GM18519 (cell line): ENCODE measurements at regions not wholly inside any gene's neighbourhood (a gene's known extent, or its start where the extent isn't known, plus 50 kb on each side); places are given as distances from the start of the nearest gene placed in this dataset.

Experiments
- ATAC-seq: cut with Tn5 transposase; IDR thresholded peaks from one replicate; pipeline ENCODE4 v1.9.1; 2021; ENCODE audit warnings: mild to moderate bottlenecking, moderate library complexity; ENCODE audit not compliant: unreplicated experiment, low FRiP score

DNA sequence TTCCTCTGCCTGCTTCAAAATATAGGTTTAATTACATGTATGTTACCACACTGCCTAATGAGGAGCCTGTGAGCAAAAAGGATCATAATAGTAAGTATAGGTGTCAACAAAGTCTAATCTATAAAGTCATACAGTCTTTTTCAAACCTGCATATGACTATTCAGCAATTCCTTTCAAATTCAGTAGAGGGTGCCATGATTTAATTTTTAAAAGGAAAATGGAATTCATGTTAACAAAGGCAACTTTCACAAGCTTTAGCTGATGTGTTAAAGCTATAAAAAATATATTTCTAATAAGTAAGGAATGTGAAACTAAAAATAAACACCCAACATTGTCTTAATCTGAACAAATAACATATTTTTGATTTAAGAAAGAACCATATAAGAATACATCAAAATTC lies 52.1 kb downstream of the MPP7 start:
- ATAC-seq, result no peak

DNA sequence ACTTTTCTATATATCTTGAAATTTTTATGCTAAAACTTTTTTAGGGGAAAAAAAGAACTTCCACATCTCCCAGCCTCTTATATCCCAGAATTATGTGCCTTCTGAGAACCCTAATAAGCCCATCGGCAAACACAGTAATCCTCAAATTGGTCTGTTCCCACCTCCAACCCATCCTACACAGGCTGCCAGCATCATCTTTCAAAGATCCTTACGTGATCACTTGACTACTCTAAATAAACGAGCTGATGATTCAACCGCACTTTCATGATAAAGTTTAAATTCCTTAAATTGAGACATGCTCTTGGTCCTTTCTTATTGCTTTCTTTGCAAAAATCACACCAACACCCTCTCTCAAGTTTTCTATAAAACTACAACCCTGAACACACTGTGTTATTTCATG lies 52.5 kb downstream of the MPP7 start:
- ATAC-seq, result no peak

DNA sequence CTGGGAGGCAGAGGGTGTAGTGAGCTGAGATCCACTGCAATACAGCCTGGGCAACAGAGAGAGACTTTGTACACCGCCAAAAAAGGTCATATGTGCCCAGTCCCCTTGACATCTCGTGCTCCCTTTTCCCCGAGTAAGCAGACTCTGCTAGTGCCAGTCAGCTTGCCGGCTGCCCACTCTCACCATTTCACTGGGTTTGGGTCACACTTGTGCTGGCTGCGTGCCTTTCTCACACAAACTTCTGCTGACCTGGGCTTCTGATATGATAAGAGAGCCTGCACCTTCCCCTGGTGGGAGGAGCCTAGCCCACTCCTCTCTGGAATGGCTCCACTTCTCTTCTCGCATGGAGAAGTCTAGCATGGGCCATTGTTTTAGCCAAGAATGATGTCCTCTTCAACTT lies 53.4 kb downstream of the MPP7 start:
- no peak for ATAC-seq

DNA sequence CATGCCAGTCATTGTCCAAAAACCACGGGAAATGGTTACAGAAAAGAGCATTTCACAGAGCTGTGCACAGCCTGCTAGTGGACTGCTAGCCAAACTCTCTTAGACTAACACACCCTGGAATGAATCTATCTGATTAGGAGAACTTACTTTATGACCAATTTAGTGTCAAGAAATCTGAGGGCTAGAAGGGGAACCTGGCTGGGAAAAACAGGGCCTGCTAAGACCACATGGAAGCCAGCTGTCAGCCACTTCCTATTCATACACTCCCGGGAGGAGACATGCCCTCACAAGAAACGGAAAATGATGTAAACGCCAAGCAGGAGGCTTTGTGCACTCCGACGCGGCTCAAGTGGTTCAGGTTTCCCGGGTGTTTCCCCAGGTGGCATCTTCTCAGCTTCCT lies 54.8 kb downstream of the MPP7 start:
- ATAC-seq, result no peak

DNA sequence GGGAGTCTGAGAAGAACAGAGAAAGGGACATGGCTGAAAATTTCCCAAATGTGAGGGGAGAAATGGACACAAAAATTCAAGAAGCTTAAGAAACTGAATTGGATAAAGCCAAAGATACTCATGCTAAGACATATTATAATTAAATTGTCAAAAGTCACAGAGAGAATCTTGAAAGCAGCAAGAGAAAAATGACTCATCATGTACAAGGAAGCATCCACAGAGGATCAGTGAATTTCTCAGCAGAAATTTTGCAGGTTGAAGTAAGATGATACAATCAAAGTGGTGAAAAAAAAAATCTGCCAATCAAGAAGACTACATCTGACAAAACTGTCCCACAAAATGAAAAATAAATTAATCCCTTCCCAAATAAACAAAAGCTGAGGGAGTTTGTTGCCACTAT lies 56.8 kb downstream of the MPP7 start:
- no peak for ATAC-seq

DNA sequence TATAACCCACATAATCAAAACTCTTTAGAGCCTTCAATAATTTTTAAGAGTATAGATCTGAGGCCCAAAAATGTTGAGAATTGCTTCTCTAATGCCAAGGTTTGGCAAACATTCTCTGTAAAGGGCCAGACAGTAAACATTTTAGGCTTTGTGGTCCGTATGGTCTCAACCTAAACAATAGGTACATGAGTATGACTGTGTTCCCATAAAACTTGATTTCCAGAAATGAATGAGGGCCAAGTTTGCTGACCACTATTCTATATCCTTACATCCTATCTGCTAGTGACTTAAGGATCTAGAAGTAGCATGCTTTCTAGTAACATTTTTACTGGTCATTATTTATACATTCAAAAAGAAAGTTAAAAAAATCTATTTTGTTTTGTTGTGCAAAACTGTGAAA lies 58.9 kb downstream of the MPP7 start:
- no peak for ATAC-seq

DNA sequence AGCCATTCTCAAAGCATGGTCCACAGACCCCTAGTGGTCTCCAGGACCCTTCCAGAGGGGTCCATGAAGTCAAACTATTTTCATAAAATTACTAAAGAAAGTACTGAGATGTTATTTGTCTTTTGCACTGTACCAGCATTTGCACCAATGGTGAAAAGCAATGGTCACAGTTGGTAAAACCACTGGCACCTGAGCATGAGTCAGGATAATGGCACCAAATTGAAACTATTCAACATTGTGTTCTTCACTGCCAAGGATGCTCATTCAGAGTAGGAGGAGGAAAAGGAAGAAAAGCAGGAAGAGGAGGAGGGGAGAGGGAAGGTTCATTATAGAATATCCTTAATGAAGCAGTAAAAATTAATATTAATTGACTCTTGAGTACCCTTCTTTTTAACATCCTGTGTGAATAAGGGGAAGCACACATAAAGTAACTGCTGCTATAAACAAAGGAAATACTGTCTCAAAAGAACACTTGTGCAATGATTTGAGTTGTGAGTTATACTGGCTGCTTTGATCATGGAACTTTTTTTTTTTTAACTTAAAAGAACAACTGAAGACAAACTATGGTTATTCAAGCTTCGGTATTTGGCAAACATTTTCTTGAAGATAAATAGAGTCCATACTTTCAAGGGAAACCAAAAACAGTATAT lies 60.2 kb downstream of the MPP7 start:
- no peak for ATAC-seq

DNA sequence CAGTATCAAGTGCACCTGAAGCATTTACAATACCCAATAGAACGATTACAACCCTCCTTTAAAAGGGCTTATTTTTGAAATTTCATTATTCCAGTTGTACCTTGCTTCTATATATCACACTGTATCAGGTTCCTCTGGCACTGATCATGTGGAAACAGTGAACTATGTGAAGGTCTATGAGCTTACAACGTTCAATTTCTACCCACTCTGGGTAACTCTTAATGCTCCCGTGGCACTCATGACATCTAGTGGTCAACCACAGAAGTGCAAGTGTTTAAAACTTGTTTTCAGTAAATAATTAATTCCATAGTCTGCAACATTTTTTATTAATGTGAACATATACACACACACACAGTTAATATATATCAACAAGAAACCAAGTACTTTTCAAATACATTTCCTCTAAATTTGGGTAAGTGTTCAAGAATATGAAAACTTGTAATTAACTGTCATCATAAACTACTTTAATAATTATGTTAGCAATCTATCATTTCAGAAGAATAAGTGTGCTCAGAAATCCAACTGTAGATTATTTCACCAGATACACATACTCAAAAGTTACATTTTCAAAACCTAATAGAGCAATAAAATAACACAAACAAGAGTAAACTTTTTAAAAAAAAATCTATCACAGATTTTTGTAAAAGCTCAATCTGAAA lies 61.0 kb downstream of the MPP7 start:
- ATAC-seq, result peak; percentile 81

DNA sequence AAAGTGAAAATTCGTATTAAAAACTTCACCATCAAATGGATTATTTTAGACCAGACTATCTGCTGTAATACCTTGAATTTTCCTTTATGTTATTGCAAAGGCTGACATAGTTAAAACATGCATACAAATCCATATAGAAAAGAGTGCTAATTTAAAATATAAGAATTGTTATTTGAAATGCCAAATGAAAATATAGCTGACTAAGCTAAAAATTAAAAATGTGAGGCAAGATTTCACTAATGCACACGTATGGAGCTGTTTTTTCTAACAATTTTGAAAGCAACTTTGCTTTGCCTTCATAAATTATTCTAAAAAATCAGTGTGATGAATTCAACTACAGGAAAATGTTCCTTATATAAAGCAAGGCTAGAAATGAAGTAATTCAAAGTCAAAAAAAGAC lies 62.5 kb downstream of the MPP7 start:
- ATAC-seq, result no peak

DNA sequence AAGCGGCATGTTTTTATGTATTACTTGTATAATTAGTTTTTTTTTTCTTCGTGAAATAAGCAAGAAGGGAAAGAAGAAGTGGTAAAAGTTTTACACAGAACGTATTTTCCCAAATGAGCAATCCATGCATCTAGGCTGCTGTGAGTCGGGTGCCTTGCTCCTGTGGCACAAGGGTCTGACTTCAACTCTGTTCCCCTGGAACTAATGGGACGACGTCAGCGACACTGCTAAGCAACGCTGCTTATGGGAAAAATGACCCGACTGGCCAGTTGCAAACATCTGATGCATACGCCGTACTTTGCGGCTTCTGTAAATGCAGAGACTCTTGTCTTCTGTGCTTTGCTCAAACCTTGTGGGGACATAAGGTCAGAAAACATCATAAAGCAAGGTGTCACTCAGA lies 66.3 kb downstream of the MPP7 start:
- no peak for ATAC-seq

DNA sequence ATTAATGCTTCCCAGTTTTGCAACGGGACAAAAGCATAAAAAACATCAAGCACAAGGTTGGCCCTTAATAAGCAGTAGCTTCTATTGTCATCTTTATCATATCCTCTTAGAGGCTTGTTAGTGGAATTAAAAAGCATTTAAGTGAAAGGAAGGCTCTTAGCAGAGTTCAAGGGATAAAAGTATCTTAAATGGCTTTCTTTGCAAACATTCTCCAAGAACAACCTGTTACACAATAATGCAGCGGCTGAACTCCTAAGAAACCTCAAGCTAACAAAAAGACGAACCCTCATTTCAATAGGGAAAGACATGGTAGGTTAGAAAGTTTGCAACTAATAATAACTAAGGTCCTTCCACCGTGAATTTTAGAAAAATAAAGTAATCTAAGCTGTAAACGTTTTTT lies 82.1 kb downstream of the MPP7 start:
- no peak for ATAC-seq

DNA sequence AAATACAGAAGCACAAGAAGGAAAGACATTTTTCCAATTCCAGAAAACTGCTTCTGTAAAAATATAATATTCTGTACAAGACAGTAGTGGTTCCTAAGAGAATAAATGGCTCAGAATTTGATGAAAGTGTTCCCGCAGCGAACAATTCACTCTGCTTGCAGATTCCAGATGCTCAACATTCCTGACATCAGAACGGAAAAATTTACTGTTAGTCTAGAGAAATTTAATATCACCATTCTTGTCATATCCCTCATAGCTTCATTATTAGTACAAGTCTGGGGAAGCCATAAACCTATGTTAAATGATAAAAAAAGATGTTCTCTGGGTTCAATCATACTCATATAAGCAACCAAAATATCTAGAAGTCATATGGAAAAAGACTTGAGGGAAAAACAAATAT lies 83.6 kb downstream of the MPP7 start:
- ATAC-seq, result no peak

DNA sequence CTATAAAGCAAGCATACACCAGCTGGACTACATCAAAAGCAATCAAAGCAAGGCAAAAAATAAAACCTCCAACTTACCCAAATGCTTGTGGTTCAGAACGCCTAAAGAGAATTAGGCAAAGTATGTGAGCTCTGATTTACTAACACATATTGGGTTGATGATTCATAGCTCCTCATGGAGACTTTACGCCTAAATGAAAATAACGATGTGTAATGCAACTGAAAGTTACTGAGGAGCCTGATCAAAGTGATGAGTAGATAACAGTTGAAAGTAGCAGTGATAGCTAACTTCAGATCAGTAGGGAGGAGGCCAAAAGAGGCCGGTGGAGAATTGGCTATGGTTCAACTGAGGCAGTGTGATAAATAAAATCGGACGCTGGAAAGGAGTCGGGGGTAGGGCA lies 85.0 kb downstream of the MPP7 start:
- ATAC-seq, result no peak

DNA sequence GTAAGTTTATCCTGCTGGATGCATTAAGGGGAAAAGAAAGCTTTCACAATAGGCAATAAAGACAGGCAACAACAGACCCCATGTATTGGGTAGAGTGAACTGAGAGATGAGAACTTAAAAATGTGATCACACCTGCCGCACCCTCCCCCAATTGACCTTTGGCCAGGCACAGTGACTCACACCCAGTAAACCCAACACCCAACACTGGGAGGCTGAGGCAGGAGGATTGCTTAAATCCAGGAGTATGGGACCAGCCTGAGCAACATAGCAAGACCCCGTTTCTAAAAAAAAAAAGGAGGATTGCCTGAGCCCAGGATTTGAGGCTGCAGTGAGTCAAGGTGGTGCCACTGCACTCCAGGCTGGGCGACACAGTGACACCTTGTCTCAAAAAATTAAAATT lies 86.9 kb downstream of the MPP7 start:
- ATAC-seq, result no peak

DNA sequence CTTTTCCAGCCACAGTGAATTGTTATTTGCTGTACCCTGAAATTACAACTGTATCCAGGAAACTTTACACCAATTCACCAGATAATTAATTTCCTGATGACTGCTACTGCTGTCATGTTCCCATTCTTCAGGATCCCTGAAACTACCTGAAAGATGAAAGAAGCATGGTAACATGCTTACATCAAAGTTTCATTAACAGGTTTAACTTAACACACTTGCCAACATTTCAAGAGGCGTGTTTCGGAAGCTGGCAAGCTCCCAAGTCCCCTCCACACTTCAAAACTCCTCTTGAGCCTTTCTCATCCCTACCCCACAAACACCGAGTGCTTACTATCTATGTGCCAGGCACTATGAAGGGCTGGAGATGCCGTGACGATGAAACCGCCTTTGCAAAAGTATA lies 88.6 kb downstream of the MPP7 start:
- no peak for ATAC-seq

DNA sequence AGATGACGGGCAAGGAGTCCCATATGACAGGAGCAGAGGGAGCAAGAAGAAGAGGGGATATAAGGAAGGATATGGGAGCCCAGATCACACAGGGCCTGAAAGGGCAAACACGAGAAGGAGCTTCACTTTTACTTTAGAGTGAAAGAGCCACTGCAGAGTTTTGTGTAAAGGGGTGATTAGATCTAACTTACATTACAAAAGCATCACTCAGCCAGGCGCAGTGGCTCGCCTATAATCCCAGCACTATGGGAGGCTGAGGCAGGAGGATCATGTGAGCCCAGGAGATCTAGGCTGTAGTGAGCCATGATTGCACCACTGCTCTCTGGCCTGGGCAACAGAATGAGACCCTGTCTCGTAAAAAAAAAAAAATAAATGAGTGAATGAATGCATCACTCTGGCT lies 91.1 kb downstream of the MPP7 start:
- no peak for ATAC-seq

DNA sequence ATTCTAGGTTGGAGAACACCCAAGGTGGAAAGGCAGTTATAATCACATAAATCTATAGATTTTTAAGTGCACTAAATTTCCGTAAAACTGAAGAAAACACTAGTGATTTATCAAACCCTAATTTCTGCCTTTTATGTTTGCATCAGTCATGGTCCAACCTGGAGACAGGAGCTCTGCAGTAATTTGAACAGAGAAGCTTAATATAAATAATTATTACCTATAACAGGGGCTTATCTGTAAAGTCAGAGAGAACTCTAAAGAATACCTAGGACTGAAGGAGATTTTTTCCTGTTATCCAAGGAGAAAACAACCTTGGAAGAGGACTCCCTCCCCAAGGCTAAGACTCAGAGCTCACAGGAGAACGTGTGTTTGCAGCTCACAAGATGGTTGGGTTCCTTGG lies 95.1 kb downstream of the MPP7 start:
- no peak for ATAC-seq

DNA sequence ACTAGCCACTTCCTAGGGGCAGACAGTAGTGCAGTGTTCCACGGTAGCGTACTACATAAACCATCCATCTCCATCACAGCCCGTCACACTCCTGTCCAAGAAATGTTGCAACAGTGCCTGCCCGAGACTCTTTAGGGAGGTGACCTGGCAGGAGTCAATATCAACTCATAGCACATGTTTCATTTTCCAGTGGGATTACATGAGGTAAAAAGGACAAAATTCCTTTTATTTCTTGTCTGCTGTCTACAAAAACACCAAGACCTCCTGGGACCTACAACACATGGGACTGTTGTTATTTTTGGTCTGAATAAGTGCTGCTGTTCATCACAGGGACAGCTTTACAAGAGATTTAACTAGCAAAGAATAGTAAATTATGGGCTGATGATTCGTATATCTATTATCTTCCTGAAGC lies 99.9 kb downstream of the MPP7 start:
- no peak for ATAC-seq

DNA sequence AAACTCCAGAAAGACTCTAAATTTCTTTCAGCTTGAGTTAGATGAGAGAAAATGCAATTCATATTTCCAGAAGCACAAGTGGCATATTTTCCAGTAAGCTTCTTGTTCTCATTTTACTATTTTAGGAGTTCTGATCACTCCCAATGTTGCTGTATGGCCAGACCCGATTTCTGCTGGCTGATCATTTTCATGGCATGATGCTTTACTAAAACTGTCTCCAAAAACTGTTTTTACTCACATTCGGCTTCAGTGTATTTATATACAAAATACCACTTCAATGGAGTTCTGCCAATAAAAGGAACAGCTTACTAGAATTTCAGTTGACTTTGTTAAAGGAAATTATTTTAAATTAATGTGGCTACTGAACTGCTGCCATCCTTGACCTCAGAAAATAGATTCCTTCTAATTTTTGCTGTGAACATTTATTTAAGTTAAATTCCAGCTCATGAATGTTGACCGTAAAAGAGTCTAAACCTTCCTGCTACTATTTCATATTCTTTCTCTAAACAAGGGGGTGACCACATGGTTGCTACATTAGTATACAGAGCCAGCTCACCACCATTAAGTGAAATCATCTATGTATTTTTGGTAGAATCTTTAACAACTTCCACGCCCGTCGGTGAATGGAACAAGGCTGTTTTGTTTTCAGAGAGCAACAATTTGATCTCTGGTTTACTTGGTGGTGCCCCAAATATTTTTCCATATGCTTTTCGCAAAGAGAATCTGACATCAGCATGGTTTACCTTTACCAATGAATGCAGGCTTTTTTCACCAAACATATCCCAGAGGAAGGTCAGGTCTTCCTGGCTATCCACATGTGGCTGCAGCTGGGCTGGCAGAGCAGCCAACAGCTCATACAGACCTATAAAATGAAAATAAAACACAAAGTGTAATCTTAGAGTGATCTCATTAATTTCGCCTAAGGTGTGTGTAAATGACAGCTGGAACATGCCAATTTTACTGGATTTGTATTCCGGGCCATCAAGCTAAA lies 101.2 kb downstream of the MPP7 start:
- no peak for ATAC-seq

DNA sequence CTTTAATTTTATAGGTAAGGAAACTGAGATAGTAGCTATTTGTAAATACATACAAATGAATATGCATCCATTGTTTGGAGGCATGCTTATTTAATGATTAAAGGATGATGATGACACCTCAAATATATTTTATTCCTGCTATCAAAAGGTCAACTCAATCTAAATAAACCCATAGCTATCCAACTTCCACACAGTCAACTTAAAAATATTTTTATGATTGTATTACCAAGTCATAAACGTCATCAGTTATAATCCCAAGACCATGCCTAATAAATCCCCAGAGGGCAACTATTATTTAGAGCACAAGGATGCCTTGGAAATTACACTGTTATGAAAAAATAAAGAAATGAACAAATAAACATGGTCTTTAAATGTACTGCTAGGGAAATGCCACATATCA lies 102.1 kb downstream of the MPP7 start:
- no peak for ATAC-seq

DNA sequence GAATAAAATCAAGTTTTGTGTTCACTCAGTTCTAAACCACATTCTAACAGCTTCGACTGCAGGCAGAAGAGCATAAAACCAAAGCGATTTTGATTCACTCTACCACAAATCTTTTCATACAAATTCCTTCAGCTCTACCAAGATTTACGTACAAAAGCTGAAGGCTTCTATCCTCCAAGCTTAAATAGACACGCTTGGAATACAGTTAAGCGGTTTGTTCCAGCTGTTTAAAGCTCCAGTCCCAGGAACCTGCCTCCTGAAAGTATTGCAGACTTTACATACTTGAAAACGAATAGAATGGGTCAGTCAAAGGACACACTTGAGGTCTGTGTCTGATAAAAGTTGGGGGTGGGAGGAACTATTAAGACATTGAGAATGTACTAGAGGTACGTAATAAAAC lies 102.9 kb downstream of the MPP7 start:
- no peak for ATAC-seq

DNA sequence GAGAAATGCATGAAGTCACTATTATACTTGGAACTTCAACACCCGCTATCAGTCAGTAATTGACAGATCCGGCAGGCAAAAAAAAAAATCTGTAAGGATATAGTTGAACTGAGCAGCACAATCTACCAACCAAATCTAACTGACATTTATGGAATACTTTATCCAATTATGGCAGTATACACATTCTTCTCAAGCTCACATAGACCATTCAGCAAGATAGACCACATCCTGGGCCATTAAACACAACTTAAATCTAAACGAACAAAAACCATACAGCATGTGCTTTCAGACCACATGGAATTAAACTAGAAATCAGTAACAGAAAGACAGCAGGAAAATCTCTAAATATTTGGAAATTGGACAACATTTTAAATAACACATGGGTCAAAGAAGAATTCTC lies 112.7 kb downstream of the MPP7 start:
- no peak for ATAC-seq
